SK-N-SH (cell line): ENCODE measurements at regions not wholly inside any gene's neighbourhood (a gene's known extent, or its start where the extent isn't known, plus 50 kb on each side); places are given as distances from the start of the nearest gene placed in this dataset.

Source experiments
- CTCF ChIA-PET: fragments of 300-600, 350-600 bp; formaldehyde crosslinking; extraction: SDS; loops from one replicate; lab custom pipeline; 2021; lab: Yijun Ruan, JAX
- POLR2A ChIA-PET: fragments of 350-600 bp; sonication (Branson Sonifier 250); formaldehyde crosslinking; extraction: SDS; loops from one replicate; lab custom pipeline; 2020; ENCODE audit warnings: antibody characterized with exemption, inconsistent platforms; lab: Yijun Ruan, JAX
- DNase-seq: peaks from one replicate; pipeline ENCODE4 v3.0.0; 2012
- H2AFZ ChIP-seq: fragments of 200-600 bp; sonication (generic); 2 replicates; pipeline ENCODE4 v1.8.1; 2016; ENCODE audit warnings: antibody characterized with exemption, mild to moderate bottlenecking, low read depth
- H3F3A ChIP-seq: fragments of 200-600 bp; sonication (generic); replicated peaks from 2 replicates; pipeline ENCODE3; 2016; ENCODE audit warnings: antibody characterized with exemption, mild to moderate bottlenecking; ENCODE audit not compliant: insufficient read depth
- H3K27ac ChIP-seq, 2 experiments: fragments of 200-500 bp in 1 of 2; fragments of 200-600 bp in 1 of 2; sonication (Bioruptor generic) in 1 of 2; sonication (generic), shearing (Covaris generic) in 1 of 2; 2 replicates each; pipeline versions ENCODE4 v1.5.1 to v1.6.1; 2014 to 2016; ENCODE audit warnings: low read depth in 2 of 2, inconsistent platforms in 1 of 2, low read length in 1 of 2, mild to moderate bottlenecking in 1 of 2, mixed read lengths in 1 of 2
- H3K27me3 ChIP-seq: fragments of 200-600 bp; sonication (generic), shearing (Covaris generic); 2 replicates; pipeline ENCODE4 v1.6.1; 2016; ENCODE audit warnings: mixed run types; ENCODE audit not compliant: insufficient read depth
- H3K36me3 ChIP-seq, 2 experiments: fragments of 200-500 bp in 1 of 2; fragments of 200-600 bp in 1 of 2; sonication (Bioruptor generic) in 1 of 2; sonication (generic) in 1 of 2; replicated peaks in 1 of 2; 2 replicates each; pipeline versions ENCODE3 to v1.5.1; 2014 to 2016; ENCODE audit warnings: low read length in 1 of 2, mild to moderate bottlenecking in 1 of 2; ENCODE audit not compliant: insufficient read depth in 2 of 2, control insufficient read depth in 1 of 2
- H3K4me1 ChIP-seq, 2 experiments: fragments of 200-500 bp in 1 of 2; fragments of 200-600 bp in 1 of 2; sonication (Bioruptor generic) in 1 of 2; sonication (generic), shearing (Covaris generic) in 1 of 2; 2 replicates each; pipeline versions ENCODE4 v1.5.1 to v1.6.1; 2014 to 2016; ENCODE audit warnings: low read depth in 1 of 2, low read length in 1 of 2, mixed run types in 1 of 2; ENCODE audit not compliant: insufficient read depth in 2 of 2, control insufficient read depth in 1 of 2
- H3K4me2 ChIP-seq: fragments of 200-600 bp; sonication (generic), shearing (Covaris generic); 2 replicates; pipeline ENCODE4 v1.6.1; 2017; ENCODE audit warnings: mixed run types
- H3K4me3 ChIP-seq, 2 experiments: fragments of 200-500 bp in 1 of 2; fragments of 200-600 bp in 1 of 2; sonication (Bioruptor generic) in 1 of 2; sonication (generic), shearing (Covaris generic) in 1 of 2; 2 replicates each; pipeline versions ENCODE4 v1.5.1 to v1.8.1; 2014 to 2016; ENCODE audit warnings: low read depth in 2 of 2, inconsistent platforms in 1 of 2, low read length in 1 of 2, mild to moderate bottlenecking in 1 of 2, mixed read lengths in 1 of 2, moderate library complexity in 1 of 2
- H3K79me2 ChIP-seq: fragments of 200-600 bp; sonication (generic); 2 replicates; pipeline ENCODE4 v1.8.1; 2017; ENCODE audit warnings: mild to moderate bottlenecking; ENCODE audit not compliant: insufficient read depth
- H3K9ac ChIP-seq: fragments of 200-600 bp; sonication (generic); 2 replicates; pipeline ENCODE4 v1.6.1; 2017; ENCODE audit warnings: mixed run types
- H3K9me2 ChIP-seq: fragments of 200-600 bp; sonication (generic); 2 replicates; pipeline ENCODE4 v1.6.1; 2017; ENCODE audit warnings: mixed run types
- H3K9me3 ChIP-seq: fragments of 200-600 bp; sonication (generic); 2 replicates; pipeline ENCODE4 v1.6.1; 2017; ENCODE audit warnings: mixed run types, mild to moderate bottlenecking, moderate library complexity
- H4K20me1 ChIP-seq: fragments of 200-600 bp; sonication (generic); 2 replicates; pipeline ENCODE4 v1.6.1; 2017; ENCODE audit warnings: mild to moderate bottlenecking, mixed run types; ENCODE audit not compliant: insufficient read depth
- CHD2 ChIP-seq: fragments of 150-350 bp; IDR thresholded peaks from 2 replicates; pipeline ENCODE4 v1.6.1; 2018; ENCODE audit warnings: low read length; ENCODE audit not compliant: partially characterized antibody
- ELF1 ChIP-seq: IDR thresholded peaks from 2 replicates; pipeline ENCODE4 v1.4.0; 2012
- FOSL2 ChIP-seq: IDR thresholded peaks from 2 replicates; pipeline ENCODE4 v1.4.0; 2012; ENCODE audit warnings: low read depth, mild to moderate bottlenecking, moderate library complexity, borderline replicate concordance
- FOXJ3 ChIP-seq: sonication (generic); formaldehyde crosslinking; IDR thresholded peaks from 2 replicates; pipeline ENCODE4 v1.5.1; 2020; ENCODE audit warnings: mild to moderate bottlenecking, missing genetic modification reagents
- GABPA ChIP-seq: IDR thresholded peaks from 2 replicates; pipeline ENCODE4 v1.4.0; 2012; ENCODE audit warnings: low read depth, mild to moderate bottlenecking
- GATA2 ChIP-seq: sonication (generic); formaldehyde crosslinking; IDR thresholded peaks from 2 replicates; pipeline ENCODE4 v1.5.0; 2020; ENCODE audit warnings: mild to moderate bottlenecking, missing genetic modification reagents
- JUND ChIP-seq: IDR thresholded peaks from 2 replicates; pipeline ENCODE4 v1.4.0; 2012
- NFIC ChIP-seq: IDR thresholded peaks from 2 replicates; pipeline ENCODE4 v1.4.0; 2012; ENCODE audit warnings: borderline replicate concordance
- RAD21 ChIP-seq: IDR thresholded peaks from 2 replicates; pipeline ENCODE4 v1.6.1; 2012; ENCODE audit warnings: mild to moderate bottlenecking, low read length
- RCOR1 ChIP-seq: fragments of 150-350 bp; IDR thresholded peaks from 2 replicates; pipeline ENCODE4 v1.6.1; 2017; ENCODE audit warnings: antibody characterized with exemption, low read length
- RFX5 ChIP-seq: IDR thresholded peaks from 2 replicates; pipeline ENCODE4 v1.6.1; 2012; ENCODE audit warnings: mild to moderate bottlenecking, improper control_type of control experiment, low read length
- SIN3A ChIP-seq: IDR thresholded peaks from 2 replicates; pipeline ENCODE4 v1.6.1; 2012; ENCODE audit warnings: low read depth, mild to moderate bottlenecking, low read length, moderate library complexity, borderline replicate concordance
- TAF1 ChIP-seq: IDR thresholded peaks from 2 replicates; pipeline ENCODE4 v1.6.1; 2012; ENCODE audit warnings: low read depth, mild to moderate bottlenecking, low read length, moderate library complexity, borderline replicate concordance
- TEAD4 ChIP-seq: IDR thresholded peaks from 2 replicates; pipeline ENCODE4 v1.4.0; 2012; ENCODE audit warnings: mild to moderate bottlenecking, borderline replicate concordance; ENCODE audit not compliant: insufficient read depth
- YY1 ChIP-seq: IDR thresholded peaks from 2 replicates; pipeline ENCODE4 v1.4.0; 2012; ENCODE audit warnings: low read depth, mild to moderate bottlenecking
- WGBS: methylation state at CpG from one replicate; pipeline ENCODE4 v1.1.6; 2017; ENCODE audit warnings: low lambda C conversion rate; 5-methylcytosine and 5-hydroxymethylcytosine counted together
- TF ChIP-seq, protein P1 (sequence below): fragments of 200-600 bp; sonication (generic); IDR thresholded peaks from 2 replicates; pipeline ENCODE4 v1.6.1; 2017; ENCODE audit warnings: antibody characterized with exemption, mild to moderate bottlenecking, moderate library complexity
- TF ChIP-seq, protein P2 (sequence below): fragments of 150-350 bp; IDR thresholded peaks from 2 replicates; pipeline ENCODE4 v1.6.1; 2017; ENCODE audit warnings: antibody characterized with exemption, low read length, low read depth, borderline replicate concordance
- TF ChIP-seq, protein P3 (sequence below): IDR thresholded peaks from 2 replicates; pipeline ENCODE4 v1.6.1; 2012; ENCODE audit warnings: mild to moderate bottlenecking, low read depth, low read length, moderate library complexity
- TF ChIP-seq, protein P4 (sequence below): IDR thresholded peaks from 2 replicates; pipeline ENCODE4 v1.4.0; 2012; ENCODE audit warnings: low read depth

DNA sequence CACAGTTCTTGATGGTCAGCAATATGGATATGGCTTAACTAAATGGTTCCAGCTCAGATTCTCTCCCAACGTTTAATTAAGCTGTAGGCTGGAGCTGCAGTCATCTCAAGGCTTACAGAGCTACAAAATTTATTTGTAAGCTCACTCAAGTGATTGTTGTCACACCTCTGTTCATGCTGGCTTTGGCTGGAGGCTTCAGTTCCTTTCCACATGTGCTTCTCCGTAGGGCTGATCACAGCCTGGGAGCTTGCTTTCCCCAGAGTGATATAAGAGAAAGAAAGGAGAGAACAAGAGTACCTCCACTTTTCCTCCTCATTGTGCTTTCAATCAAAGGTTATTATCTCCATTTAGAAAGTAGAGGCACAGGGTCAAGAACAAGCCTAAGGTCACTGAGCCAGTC is 182.7 kb upstream of the KCNN2 start:
- Histone ChIP-seq H2AFZ (no peak overlapping the region), H3F3A (no peaks in the 10 kb centered on the region), H3K9me2 (no peaks in the 10 kb centered on the region), H3K4me3 (no peak overlapping the region), H3K79me2 (no peaks in the 10 kb centered on the region), H3K9me3 (0 out of 2 replicates have a peak, but pooled peaks cover 4% of the 10 kb centered on the region), H3K36me3 (no peaks in the 10 kb centered on the region), H3K27me3 (no peaks in the 10 kb centered on the region), H3K27ac (no peak overlapping the region), H3K9ac (no peak overlapping the region), H3K4me2 (no peak overlapping the region), H3K4me1 (no peaks in the 10 kb centered on the region), H4K20me1 (no peaks in the 10 kb centered on the region)
- ChIA-PET CTCF (no interaction called here), POLR2A (no interaction called here)
- TF ChIP-seq YY1 (no peak), TEAD4 (no peak), TAF1 (no peak), CHD2 (no peak), NFIC (no peak), FOSL2 (no peak), JUND (no peak), GATA2 (CRISPR knock-in tag) (no peak), FOXJ3 (CRISPR knock-in tag) (no peak), RCOR1 (no peak), ELF1 (no peak), SIN3A (no peak)
- TF ChIP-seq, protein P1, sequence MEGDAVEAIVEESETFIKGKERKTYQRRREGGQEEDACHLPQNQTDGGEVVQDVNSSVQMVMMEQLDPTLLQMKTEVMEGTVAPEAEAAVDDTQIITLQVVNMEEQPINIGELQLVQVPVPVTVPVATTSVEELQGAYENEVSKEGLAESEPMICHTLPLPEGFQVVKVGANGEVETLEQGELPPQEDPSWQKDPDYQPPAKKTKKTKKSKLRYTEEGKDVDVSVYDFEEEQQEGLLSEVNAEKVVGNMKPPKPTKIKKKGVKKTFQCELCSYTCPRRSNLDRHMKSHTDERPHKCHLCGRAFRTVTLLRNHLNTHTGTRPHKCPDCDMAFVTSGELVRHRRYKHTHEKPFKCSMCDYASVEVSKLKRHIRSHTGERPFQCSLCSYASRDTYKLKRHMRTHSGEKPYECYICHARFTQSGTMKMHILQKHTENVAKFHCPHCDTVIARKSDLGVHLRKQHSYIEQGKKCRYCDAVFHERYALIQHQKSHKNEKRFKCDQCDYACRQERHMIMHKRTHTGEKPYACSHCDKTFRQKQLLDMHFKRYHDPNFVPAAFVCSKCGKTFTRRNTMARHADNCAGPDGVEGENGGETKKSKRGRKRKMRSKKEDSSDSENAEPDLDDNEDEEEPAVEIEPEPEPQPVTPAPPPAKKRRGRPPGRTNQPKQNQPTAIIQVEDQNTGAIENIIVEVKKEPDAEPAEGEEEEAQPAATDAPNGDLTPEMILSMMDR = no peak
- TF ChIP-seq, protein P2, sequence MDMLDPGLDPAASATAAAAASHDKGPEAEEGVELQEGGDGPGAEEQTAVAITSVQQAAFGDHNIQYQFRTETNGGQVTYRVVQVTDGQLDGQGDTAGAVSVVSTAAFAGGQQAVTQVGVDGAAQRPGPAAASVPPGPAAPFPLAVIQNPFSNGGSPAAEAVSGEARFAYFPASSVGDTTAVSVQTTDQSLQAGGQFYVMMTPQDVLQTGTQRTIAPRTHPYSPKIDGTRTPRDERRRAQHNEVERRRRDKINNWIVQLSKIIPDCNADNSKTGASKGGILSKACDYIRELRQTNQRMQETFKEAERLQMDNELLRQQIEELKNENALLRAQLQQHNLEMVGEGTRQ = no peak
- no peak for DNase-seq
- 8% methylated on average over 2 of the region's 2 CpGs for WGBS

DNA sequence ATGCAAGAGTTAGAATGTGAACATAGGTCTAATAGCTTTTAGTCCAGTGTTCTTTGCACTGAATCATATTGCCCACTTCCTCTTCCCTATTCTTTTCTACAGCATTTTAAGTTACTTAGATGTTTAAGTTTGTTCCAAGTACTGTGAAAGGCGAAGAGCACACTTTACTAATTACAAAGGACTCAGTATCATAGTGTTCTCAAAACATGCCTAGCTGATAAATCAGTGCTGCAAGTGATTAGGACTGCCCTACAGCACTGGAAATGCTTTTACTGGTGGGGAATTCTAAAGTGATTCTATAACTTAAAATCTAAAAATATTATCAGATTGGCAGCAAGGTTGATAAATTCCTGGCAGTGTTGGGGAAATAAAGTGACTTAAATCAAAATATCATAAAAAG is 177.9 kb upstream of the KCNN2 start:
- ChIA-PET POLR2A (no interaction called here), CTCF (no interaction called here)
- H3K4me3 ChIP-seq = no peak overlapping the region
- H3K27me3 ChIP-seq = no peaks in the 10 kb centered on the region
- H3K4me1 ChIP-seq = no peaks in the 10 kb centered on the region
- H3K9ac ChIP-seq = no peak overlapping the region
- no peak for DNase-seq
- no peaks in the 10 kb centered on the region for H3K9me2 ChIP-seq
- 0 out of 2 replicates have a peak, but pooled peaks cover 4% of the 10 kb centered on the region for H3K9me3 ChIP-seq
- H3K36me3 ChIP-seq = no peaks in the 10 kb centered on the region
- H2AFZ ChIP-seq = no peak overlapping the region
- H3F3A ChIP-seq = no peaks in the 10 kb centered on the region
- WGBS = 3% methylated on average over 1 of the region's 1 CpG
- H3K79me2 ChIP-seq = no peaks in the 10 kb centered on the region
- no peak overlapping the region for H3K27ac ChIP-seq
- H4K20me1 ChIP-seq = no peaks in the 10 kb centered on the region
- no peak overlapping the region for H3K4me2 ChIP-seq
- TF ChIP-seq GABPA (no peak), RCOR1 (no peak), RAD21 (no peak), RFX5 (no peak), FOXJ3 (CRISPR knock-in tag) (no peak), CHD2 (no peak)
- TF ChIP-seq, protein P1 = no peak
- TF ChIP-seq, protein P3, sequence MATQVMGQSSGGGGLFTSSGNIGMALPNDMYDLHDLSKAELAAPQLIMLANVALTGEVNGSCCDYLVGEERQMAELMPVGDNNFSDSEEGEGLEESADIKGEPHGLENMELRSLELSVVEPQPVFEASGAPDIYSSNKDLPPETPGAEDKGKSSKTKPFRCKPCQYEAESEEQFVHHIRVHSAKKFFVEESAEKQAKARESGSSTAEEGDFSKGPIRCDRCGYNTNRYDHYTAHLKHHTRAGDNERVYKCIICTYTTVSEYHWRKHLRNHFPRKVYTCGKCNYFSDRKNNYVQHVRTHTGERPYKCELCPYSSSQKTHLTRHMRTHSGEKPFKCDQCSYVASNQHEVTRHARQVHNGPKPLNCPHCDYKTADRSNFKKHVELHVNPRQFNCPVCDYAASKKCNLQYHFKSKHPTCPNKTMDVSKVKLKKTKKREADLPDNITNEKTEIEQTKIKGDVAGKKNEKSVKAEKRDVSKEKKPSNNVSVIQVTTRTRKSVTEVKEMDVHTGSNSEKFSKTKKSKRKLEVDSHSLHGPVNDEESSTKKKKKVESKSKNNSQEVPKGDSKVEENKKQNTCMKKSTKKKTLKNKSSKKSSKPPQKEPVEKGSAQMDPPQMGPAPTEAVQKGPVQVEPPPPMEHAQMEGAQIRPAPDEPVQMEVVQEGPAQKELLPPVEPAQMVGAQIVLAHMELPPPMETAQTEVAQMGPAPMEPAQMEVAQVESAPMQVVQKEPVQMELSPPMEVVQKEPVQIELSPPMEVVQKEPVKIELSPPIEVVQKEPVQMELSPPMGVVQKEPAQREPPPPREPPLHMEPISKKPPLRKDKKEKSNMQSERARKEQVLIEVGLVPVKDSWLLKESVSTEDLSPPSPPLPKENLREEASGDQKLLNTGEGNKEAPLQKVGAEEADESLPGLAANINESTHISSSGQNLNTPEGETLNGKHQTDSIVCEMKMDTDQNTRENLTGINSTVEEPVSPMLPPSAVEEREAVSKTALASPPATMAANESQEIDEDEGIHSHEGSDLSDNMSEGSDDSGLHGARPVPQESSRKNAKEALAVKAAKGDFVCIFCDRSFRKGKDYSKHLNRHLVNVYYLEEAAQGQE = no peak
- TF ChIP-seq, protein P2 = no peak
- TF ChIP-seq, protein P4, sequence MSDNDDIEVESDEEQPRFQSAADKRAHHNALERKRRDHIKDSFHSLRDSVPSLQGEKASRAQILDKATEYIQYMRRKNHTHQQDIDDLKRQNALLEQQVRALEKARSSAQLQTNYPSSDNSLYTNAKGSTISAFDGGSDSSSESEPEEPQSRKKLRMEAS = no peak
